IMR-90 (cell line): ENCODE measurements at regions not wholly inside any gene's neighbourhood (a gene's known extent, or its start where the extent isn't known, plus 50 kb on each side); places are given as distances from the start of the nearest gene placed in this dataset.

Experiments
- CEBPB ChIP-seq: IDR thresholded peaks from 2 replicates; pipeline ENCODE4 v1.6.1; 2012; ENCODE audit warnings: low read depth, low read length, improper control_type of control experiment
- CTCF ChIP-seq: conservative IDR thresholded peaks from 2 replicates; pipeline ENCODE4 v1.5.1; 2012; ENCODE audit warnings: mild to moderate bottlenecking, low read depth, low read length, improper control_type of control experiment
- MAFK ChIP-seq: IDR thresholded peaks from 2 replicates; pipeline ENCODE4 v1.6.1; 2012; ENCODE audit warnings: low read depth, low read length, improper control_type of control experiment
- MXI1 ChIP-seq: IDR thresholded peaks from 2 replicates; pipeline ENCODE4 v1.6.1; 2012; ENCODE audit warnings: low read depth, mild to moderate bottlenecking, low read length, moderate library complexity, borderline replicate concordance
- POLR2A ChIP-seq: IDR thresholded peaks from 2 replicates; pipeline ENCODE4 v1.6.1; 2012; ENCODE audit warnings: mild to moderate bottlenecking, low read depth, low read length
- RAD21 ChIP-seq: IDR thresholded peaks from 2 replicates; pipeline ENCODE4 v1.6.1; 2012; ENCODE audit warnings: low read length, improper control_type of control experiment
- RCOR1 ChIP-seq: IDR thresholded peaks from 2 replicates; pipeline ENCODE4 v1.6.1; 2012; ENCODE audit warnings: mild to moderate bottlenecking, low read length, improper control_type of control experiment; ENCODE audit not compliant: insufficient replicate concordance
- RFX5 ChIP-seq: IDR thresholded peaks from 2 replicates; pipeline ENCODE4 v1.8.0; 2012; ENCODE audit warnings: low read depth, mild to moderate bottlenecking, low read length, moderate library complexity
- USF2 ChIP-seq: fragments of 150-350 bp; IDR thresholded peaks from 2 replicates; pipeline ENCODE4 v1.6.1; 2017; ENCODE audit warnings: mild to moderate bottlenecking, antibody characterized with exemption, low read length, low read depth
- TF ChIP-seq, protein P1 (sequence below): fragments of 150-350 bp; IDR thresholded peaks from 2 replicates; pipeline ENCODE4 v1.6.1; 2016; ENCODE audit warnings: low read depth, mild to moderate bottlenecking, low read length, moderate library complexity, borderline replicate concordance

DNA sequence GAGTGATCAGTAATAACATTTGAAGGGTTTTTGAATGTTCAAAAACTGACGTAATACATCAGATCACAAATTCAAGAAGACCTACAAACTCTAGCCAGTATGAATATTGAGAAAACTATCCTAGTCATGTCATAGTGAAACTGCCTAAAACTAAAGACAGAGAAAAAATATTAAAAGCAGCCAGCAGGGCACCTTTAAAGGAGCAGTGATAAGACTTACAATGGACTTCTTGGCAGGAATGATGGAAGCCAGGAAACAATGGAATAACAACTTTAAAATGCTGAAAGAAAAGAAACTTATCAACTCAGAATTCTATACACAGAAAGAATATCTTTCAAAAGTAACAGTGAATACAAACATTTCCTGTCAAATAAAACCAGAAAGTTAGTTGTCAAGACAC is 78.3 kb upstream of the CTBP2 start:
- TF ChIP-seq POLR2A (no peak), USF2 (no peak), CTCF (no peak), RAD21 (no peak), MAFK (no peak), RFX5 (no peak), MXI1 (no peak), CEBPB (no peak), RCOR1 (no peak)
- TF ChIP-seq, protein P1, sequence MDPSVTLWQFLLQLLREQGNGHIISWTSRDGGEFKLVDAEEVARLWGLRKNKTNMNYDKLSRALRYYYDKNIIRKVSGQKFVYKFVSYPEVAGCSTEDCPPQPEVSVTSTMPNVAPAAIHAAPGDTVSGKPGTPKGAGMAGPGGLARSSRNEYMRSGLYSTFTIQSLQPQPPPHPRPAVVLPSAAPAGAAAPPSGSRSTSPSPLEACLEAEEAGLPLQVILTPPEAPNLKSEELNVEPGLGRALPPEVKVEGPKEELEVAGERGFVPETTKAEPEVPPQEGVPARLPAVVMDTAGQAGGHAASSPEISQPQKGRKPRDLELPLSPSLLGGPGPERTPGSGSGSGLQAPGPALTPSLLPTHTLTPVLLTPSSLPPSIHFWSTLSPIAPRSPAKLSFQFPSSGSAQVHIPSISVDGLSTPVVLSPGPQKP = no peak
